HG03066 (cell line): ENCODE measurements at regions not wholly inside any gene's neighbourhood (a gene's known extent, or its start where the extent isn't known, plus 50 kb on each side); places are given as distances from the start of the nearest gene placed in this dataset.

Experiments used
- ATAC-seq: cut with Tn5 transposase; IDR thresholded peaks from one replicate; pipeline ENCODE4 v1.9.1; 2021; ENCODE audit warnings: low read depth; ENCODE audit not compliant: unreplicated experiment

DNA sequence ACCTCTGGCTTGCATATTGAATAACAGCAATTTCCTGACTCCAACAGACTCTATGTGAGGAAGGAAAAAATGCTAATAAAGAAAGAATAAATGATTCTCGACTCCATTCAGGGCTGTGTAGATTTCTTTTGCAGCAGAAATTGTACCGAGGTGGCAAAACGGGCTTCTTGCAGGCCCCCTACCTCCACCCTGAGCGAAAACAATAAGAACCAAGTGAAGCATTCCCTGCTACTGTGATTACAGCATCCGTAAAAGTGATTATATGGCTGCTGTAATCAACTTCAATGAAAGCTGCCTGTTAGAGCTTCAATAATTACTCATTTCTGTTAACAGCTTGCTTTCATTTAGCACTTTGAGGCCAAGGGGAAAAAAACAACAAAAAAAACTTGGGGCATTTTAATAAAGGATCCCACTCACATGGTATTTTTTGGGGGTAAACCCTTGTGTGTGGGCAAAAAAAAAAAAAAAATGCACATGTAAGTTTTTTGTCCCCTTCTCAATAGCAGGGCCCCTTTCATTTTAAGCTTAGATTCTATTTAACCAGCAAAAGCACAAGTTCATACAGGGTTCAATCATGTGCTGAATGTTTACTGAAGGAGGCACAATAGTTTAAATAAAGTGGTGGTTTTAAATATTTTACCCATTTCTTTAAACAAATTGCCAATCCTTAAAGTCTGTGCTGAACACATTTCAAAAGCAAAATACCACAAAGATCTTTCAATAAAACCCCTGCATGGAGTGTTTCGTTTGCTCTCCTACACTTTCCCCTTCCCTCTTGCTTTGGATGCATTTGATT lies 271.6 kb downstream of the LMO4 start:
- no peak for ATAC-seq

DNA sequence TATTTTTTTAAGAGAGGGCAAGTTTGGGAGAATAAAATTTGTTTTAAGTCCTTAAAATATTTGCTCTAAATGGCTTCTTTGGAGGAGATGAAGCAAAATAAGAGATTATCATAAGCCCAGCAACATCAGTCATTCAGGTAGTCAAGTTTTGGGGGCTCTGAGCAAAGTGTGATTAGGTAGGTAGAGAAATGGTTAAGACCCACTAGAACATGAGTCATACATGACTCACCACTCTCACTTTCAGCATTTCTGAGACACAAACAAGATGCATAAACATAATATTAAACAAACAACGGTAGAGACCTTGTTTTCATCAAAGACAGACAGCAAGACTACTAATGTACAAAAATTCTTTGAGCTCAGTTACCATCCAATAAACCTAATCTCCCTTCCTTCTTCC lies 272.2 kb downstream of the LMO4 start:
- no peak for ATAC-seq

DNA sequence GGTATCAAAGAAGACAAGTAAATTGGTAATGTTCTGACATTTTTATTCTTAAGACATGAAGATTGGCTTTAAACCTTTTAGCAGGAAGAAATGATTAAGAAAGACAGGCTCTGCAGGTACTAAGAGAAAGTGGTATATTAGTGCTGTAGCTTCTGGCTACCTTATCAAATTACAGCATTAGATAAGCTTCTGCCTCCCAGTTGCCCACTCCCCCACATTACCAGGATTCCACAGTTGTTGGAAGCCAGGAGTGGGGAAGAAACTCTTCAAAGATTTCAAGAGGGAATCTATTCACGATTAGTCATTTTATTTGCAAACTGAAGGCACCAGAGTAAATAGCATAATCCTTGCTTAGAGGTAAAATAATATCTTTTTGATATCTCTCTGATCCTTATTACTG lies 274.9 kb downstream of the LMO4 start:
- ATAC-seq: no peak

GRCh38 chr1:87612956-87613355 lies 284.3 kb downstream of the LMO4 start:
- no peak for ATAC-seq

GRCh38 chr1:87615491-87615890 lies 286.8 kb downstream of the LMO4 start:
- ATAC-seq: no peak

DNA sequence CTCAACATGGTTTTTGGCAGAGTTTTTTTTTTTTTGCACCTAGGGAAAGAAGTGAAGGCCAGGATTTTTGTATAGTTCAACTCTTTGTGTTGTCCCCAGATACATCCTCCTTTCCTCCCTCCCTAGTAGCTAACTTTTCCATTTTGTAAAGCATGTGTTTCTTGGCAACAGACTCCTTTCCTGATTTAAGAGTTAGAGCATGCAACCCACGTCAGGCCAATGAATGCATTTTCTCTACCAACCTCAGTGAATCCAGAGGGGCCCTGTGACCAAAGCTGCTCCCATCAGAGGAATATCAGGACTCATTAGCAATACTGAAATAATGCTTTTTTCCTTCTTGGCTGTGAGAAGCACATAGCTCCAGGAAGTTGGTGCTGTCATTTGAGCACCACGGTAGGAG lies 287.2 kb downstream of the LMO4 start:
- ATAC-seq: no peak

DNA sequence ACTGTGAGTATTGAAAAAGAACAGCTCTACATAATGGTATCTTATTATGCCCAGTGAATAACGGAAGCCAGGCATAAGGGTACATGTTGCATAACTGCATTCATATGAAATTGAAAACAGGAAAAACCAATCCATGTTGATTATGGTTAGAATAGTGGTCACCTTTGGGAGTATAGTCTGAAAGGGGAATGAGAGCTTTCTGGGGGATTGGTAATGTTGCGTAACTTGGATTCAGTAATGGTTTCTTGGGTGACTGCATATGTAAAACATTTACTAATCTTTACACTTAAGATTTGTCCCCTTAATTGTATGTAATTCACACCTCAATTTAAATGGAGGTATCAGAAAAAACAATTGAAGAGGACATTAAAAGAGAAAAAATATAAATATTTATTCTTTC lies 292.1 kb downstream of the LMO4 start:
- ATAC-seq: no peak

- no peak for ATAC-seq
These were observed 301.0 kb downstream of the LMO4 start for GRCh38 chr1:87629673-87630072.

GRCh38 chr1:87632232-87632631 lies 303.6 kb downstream of the LMO4 start:
- no peak for ATAC-seq

- no peak for ATAC-seq
These were observed 307.7 kb downstream of the LMO4 start for GRCh38 chr1:87636198-87636892.

GRCh38 chr1:87638636-87639035 lies 310.0 kb downstream of the LMO4 start:
- ATAC-seq: no peak

GRCh38 chr1:87641996-87642395 lies 313.3 kb downstream of the LMO4 start:
- no peak for ATAC-seq

- no peak for ATAC-seq
These were observed 314.0 kb downstream of the LMO4 start for GRCh38 chr1:87642581-87643221.

- no peak for ATAC-seq
These were observed 315.4 kb downstream of the LMO4 start for GRCh38 chr1:87644033-87644578.

DNA sequence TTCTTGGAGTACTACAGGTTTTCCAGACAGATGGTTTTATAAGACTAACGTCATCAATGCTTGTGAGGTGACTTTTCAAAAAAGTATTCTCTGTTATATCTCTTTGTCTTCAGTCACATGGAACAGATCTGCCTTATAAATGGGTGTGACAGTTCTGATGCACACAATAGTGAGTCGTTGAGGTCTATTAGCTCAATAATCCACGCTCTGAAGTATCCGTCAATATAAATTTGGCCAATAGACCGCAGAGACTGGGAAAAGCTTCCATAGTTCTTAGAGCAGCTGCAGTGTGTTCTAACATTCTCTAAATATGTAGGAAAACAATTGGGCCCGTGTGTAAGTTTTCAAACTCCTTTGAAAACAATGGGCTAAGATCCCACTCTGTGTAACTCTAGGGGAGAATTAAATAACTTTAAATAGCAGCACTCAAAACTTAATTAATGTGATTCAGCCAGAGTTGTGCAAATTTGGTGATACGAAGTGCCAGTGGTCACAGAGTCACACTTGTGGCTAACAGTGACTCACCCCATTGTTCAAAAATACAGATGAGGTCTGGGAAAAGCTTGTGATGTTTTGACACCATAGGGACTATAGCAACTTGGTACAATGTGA lies 316.0 kb downstream of the LMO4 start:
- ATAC-seq: no peak

DNA sequence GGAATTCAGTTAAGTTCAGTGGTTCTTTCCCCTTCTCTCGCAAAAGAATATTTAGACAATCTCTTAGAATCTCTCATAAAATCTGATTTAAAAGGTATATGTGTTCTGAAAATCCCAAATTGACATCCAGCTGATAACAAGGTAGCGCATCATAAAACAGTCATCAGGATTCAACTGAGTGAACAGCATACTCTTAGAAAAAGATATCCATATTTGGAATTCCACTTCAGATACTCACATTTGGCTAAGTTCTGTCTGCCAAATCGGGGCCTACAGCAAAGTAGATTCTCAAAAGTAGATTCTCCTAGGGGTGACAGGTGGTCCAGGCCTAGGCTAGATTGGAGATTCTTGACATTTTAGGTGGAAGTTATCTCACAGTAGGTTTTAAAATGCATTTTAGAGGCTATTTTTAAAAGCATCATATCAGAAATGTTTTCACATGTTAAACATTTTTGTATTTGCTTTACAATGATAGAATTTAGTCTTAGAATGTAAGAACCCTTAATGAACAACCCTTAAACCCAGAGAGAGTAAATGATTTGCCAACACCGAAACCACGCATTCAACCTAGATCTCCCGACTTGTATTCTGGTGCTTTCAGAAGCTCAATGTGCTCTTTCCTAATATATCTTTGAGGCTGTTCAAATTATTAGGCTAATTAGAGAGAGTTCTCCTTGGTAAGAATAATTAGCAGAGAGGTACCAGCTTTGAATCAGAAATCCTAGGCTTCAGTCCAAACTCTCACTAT lies 318.9 kb downstream of the LMO4 start:
- ATAC-seq: no peak

DNA sequence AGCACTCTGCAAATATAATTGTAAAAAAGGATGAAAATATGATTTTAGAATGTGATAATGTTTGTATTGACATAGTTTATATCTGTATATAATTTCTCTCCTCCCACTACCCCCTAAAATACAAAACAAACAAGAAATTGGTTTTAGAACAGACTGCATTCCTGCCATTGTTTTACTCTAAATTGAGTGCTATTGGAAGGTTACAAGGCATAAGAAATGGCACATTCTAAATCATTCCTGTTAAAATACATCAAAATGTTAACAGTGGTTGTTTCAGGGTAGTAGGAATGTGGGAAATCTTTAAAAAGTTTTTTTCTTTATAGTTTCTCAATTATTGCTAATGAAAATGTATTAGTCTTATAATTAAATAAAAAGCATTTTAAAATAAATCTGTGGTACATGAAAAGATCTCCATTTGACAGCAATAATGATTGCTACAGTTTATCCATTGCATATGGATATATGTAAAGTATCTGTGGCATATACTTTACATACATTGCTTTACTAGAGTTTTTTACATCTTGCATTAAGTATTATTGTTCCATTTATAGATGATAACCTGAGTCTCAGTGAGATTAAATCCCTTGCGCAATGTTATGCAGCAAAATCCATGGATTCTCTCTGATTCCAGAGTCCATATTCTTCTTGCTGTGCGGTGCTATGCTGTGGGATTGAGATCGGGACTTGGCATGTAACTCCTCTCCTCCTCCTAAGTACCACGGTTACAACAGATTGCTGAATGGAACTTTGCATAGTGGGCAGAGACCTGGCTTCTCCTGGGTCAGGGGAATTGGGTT lies 319.8 kb downstream of the LMO4 start:
- no peak for ATAC-seq

DNA sequence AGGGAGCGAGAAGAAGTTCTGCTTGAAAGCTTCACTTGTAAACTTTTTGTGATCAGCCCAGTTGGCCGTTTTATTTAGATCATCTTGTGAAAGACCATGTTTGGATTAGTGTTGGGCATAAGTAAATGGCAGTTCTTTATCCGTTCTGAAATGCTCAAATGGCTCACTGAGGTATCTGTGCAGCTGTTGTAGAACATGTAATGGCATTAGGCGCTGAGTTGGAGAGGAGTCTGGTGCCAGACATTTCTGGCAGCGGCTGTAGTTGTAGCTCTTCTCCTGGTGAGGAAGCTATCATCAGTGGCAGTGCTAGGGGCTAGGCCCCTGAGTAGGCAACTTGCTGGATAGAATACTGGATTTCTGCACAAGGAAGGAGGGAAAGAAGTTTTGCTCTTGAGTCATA lies 321.6 kb downstream of the LMO4 start:
- ATAC-seq: no peak

DNA sequence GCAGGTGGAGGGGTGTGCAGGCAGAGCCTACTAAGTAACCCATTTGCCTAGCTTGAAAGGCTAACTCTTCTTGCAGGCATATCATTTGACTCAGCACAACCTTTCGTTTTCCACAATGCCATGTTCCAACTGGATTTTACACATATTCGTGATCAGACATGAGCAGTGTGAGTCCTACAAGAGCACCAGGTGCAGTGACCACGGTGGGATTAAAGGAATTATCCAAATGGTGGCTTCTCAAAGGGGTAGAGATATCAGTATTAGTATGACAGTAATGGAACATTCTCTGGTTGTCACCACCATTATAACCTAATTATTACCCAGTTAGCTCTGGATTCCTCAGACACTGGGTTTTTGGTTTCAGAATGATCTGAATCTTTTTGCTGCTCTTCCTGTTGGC lies 323.5 kb downstream of the LMO4 start:
- ATAC-seq: no peak

- ATAC-seq: no peak
These were observed 336.5 kb downstream of the LMO4 start for GRCh38 chr1:87665151-87665550.
